ENCODE measurements at regions not wholly inside any gene's neighbourhood (a gene's known extent, or its start where the extent isn't known, plus 50 kb on each side); places are given as distances from the start of the nearest gene placed in this dataset.

GRCh38 chr1:57889676-57890320, 465.9 kb upstream of the DAB1 start:
- no peak for DNase-seq (ENCODE audit: insufficient read length, low spot score)
- FAIRE-seq = no peak

DNA sequence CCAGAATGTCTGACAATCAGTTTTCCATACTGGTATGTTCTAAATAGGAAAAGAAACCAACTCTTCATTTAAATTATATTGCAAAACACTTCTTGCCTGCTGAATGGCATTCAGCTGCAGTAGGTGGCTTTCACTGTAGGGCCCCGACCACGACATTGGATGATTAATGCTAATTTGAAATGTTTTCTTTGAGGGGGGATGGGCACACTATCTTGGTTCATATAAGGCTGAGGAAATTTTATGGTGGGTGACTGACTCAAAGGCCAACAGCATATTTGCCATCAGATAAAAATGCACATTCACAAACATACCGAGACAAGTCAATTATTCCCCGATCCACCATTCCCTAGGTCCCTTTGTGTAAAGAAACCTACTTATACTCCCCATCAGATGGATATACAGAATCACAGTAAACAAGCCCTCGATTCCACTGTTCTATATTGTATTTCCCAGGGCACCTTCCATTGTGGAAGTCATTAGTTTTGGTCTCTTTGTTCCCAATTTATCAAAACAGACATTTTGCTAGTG, 464.2 kb upstream of the DAB1 start:
- FAIRE-seq (no peak), DNase-seq (ENCODE audit: insufficient read length, low spot score) (no peak)

GRCh38 chr1:57886376-57886775, 462.5 kb upstream of the DAB1 start:
- no peak for FAIRE-seq
- DNase-seq (ENCODE audit: insufficient read length, low spot score) = no peak

DNA sequence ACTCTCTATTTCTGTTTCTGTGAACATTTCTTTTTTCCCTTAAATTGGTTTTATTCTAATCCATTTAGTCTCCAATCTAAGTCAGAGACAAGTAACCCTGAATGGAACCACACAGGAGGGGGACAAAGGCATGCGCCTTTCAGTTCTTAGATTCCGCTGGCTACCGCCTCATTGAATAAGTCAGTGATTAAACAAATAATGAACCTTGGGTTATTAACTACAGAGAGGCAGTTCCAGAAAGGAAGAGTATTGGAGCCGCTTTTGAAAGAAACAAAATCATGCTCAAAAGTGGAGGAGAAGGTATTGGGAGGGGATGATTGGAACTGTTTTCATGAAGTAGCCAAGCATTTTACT, 459.8 kb upstream of the DAB1 start:
- DNase-seq (ENCODE audit: insufficient read length, low spot score) = no peak
- FAIRE-seq = no peak

- no peak for DNase-seq (ENCODE audit: insufficient read length, low spot score)
- no peak for FAIRE-seq
Measured at GRCh38 chr1:57882934-57883641, 459.2 kb upstream of the DAB1 start.

GRCh38 chr1:57882072-57882471, 458.2 kb upstream of the DAB1 start:
- FAIRE-seq (no peak), DNase-seq (ENCODE audit: insufficient read length, low spot score) (no peak)

- FAIRE-seq (no peak), DNase-seq (ENCODE audit: insufficient read length, low spot score) (no peak)
Measured at GRCh38 chr1:57881639-57882038, 457.8 kb upstream of the DAB1 start.

- no peak for FAIRE-seq
Measured at GRCh38 chr1:57879700-57880099, 455.8 kb upstream of the DAB1 start.

DNA sequence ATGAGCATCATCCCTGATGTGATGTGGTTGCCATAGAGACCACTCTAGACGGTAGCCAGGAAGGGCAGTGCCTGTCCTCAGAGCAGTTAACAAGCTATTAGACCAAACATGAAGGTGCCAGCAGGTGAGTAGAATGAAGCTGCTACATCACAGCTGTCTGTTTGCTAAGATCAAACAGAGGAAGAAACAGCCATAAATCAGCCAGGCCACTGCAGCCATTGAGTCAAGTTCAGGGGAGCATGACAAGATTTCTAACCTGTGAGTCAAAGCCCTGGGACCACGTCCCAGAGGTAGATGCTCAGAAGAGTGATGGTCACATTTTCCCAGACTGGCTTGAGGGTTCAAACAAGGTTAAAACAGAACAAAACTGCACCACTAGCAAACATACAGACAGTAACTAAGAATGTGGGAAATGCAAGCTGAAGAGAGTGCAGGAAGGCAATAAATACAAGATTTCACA, 450.6 kb upstream of the DAB1 start:
- FAIRE-seq (no peak), DNase-seq (ENCODE audit: insufficient read length, low spot score) (no peak)

More at GRCh38 chr1:57879700-57880099, 455.8 kb upstream of the DAB1 start:
- no peak for DNase-seq (ENCODE audit: insufficient read length, low spot score)

- DNase-seq (ENCODE audit: insufficient read length, low spot score) (no peak), FAIRE-seq (no peak)
Measured at GRCh38 chr1:57872913-57873312, 449.1 kb upstream of the DAB1 start.

GRCh38 chr1:57868908-57869307, 445.0 kb upstream of the DAB1 start:
- FAIRE-seq (no peak), DNase-seq (ENCODE audit: insufficient read length, low spot score) (no peak)

DNA sequence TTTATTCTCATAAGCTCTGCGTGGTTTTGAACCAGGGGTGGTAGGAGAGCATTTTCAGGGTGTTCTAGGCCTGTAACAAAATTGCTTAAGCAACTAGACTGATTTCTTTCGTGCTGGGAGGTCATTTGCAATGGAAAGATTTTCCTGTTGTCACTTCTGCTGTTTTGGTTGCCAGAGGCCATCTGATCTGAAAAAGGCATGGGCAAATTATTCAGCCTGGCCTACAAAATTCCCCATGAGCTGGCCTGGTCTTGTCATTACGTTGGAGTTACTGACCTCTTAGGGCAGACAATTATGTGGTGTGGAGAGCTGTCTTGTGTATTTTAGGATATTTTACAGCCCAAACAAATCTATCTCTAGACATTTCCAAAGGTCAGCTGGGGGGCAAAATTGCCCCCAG, 444.4 kb upstream of the DAB1 start:
- DNase-seq (ENCODE audit: insufficient read length, low spot score) = no peak
- FAIRE-seq = no peak

DNA sequence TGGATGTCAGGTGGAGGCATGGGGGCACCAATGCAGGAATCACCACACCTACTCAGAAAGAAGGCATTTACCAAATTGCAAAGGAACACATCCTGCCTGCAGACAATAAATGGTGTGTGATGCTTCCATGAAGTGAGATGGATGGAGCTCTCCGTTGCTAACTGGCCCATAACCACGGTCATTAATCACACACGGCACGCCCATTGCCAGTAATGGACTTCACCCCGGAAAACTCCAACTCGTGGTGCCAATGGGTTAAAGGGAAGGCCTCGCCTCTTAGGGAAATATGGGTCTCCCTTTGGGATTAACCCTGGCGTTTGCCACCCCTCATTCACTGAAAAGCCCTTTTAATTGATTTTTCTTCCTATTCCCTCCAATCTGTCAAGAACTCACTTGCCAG, 443.1 kb upstream of the DAB1 start:
- no peak for FAIRE-seq
- DNase-seq (ENCODE audit: insufficient read length, low spot score) = no peak

- DNase-seq (ENCODE audit: insufficient read length, low spot score) (no peak), FAIRE-seq (no peak)
Measured at GRCh38 chr1:57860931-57861565, 437.2 kb upstream of the DAB1 start.

DNA sequence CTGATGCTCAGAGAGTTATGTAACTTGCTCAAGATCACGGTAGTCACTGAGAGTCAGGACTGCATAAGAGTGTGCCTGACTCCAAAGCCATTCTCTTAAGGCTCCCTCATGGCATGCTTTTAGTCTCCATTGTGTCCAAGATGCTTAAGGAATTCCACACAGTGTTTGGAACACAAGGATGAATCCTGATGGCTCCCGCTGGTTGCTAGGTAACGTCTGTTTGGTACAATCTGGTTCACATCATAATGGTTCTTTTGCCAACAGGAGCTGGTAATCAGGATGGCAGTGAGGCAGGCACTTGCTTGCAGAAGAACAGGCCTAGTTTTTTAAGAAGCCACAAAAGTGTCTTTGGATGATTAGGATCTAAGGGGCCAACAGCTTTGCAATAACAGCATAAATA, 436.5 kb upstream of the DAB1 start:
- FAIRE-seq = no peak

DNA sequence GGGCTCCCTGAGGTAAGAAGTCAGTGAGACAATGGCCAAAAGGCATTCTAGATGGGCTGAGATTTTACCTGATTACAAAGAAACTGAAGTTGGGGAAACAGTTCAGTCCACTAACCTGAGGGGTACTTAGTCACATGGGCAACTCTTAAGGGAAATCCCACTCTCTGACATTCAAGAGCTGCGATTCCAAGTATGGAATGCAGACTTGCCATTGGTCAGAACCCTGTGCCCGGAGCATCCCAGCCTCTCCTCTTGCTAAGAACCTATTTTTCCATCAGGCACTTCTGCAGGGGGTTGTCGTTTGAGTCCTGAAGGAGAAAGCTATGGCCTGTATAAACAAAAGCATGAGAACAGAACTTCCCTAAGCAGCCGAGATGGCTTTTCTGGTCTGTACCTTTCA, 434.9 kb upstream of the DAB1 start:
- FAIRE-seq (no peak), DNase-seq (ENCODE audit: insufficient read length, low spot score) (no peak)

More for the DNA sequence above, 436.5 kb upstream of the DAB1 start:
- DNase-seq (ENCODE audit: insufficient read length, low spot score) = no peak

DNA sequence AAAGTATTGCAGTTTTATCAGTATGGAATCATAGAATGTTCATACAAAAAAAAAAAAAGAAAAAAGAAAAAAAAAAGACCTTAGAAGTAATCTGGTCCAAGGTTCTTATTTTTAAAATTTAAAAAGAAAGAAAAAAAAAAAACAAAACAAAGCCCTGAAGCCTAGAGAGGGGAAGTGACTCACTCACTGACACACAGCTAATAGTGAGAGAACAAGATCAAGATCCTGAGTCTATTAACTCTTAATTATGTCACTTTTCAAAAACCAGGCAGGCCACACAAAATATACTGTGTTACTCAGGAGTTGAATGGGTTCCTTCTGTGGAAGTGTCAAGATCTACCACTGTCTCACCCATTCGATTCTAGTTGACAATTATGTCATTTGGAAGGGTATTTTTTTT, 433.9 kb upstream of the DAB1 start:
- FAIRE-seq = no peak
- no peak for DNase-seq (ENCODE audit: insufficient read length, low spot score)

GRCh38 chr1:57854436-57854835, 430.6 kb upstream of the DAB1 start:
- no peak for DNase-seq (ENCODE audit: insufficient read length, low spot score)
- no peak for FAIRE-seq

DNA sequence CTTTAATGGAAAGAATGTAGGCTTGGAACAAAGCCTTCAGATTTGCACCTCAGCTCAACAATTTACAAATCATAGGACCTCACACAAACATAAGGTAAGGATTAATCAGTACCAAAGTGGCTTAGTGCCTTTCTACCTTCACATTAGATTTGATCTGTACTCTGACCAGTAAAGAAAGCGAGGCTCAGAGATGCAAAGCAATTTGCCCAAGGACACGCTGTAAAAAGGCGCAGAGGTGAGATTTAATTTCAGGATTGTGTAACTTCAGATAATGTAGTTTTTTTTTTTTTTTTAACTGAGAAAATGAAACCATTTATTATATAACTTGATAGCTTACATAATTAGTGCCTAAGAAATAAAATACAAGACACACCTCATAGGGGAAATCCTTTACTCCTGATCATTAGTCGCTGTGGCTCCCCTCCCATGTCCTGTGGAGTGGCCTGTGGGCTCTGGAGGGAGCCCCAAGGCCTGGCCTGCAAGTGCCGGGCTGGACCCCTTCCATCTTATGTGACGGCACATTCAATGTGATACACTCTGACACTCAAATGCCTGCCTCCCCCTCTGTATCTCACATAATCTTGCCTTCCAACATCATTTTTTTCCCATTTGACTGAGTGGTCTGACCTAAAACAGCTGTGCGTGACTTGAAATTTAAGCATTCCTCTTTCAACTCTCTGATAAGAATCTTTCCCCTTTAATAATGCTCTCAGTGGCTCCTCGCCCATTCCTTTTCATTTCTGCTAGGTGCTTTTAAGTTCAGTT, 426.5 kb upstream of the DAB1 start:
- no peak for FAIRE-seq
- DNase-seq (ENCODE audit: insufficient read length, low spot score) = no peak

- FAIRE-seq = no peak
Measured at GRCh38 chr1:57848406-57848805, 424.5 kb upstream of the DAB1 start.

DNA sequence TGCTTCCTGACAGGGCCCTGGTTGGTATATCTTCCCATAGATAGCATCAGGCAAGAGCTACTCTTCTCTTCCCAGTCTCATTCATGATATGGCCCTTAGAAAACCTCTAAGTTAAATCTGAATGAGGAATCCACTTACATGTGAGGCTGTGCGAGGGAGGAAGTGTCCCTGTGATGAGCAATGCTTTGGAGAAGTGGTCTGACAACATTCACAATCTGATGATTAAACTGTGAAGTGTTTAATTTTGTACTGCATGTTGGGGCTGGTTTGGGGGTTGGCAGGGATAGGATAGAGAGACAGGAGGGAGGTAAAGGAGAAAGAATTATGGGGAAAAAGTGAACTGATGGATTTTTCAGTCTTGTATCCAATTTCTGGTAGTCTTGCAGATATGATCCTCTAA, 421.2 kb upstream of the DAB1 start:
- FAIRE-seq = no peak
- no peak for DNase-seq (ENCODE audit: insufficient read length, low spot score)

More at GRCh38 chr1:57848406-57848805, 424.5 kb upstream of the DAB1 start:
- DNase-seq (ENCODE audit: insufficient read length, low spot score) = no peak
